K562 (cell line): ENCODE measurements at regions not wholly inside any gene's neighbourhood (a gene's known extent, or its start where the extent isn't known, plus 50 kb on each side); places are given as distances from the start of the nearest gene placed in this dataset.

ENCODE experiments used
- ATAC-seq: fragments of 200-7000 bp; cut with Tn5 transposase; 3 replicates; pipeline ENCODE4 v1.9.1; 2020; ENCODE audit warnings: moderate library complexity
- BruUV-seq: library from RNA; stranded (reverse); fragments of 400-500 nt; replicated peaks from 2 replicates; lab custom pipeline; 2021; lab: Mats Ljungman, UMichigan
- CTCF ChIA-PET: fragments of 300-600 bp; formaldehyde crosslinking; extraction: SDS; loops from one replicate; lab custom pipeline; 2021; ENCODE audit warnings: low intra/inter-chr PET ratio; lab: Yijun Ruan, JAX
- POLR2A ChIA-PET: fragments of 300-600, 350-650 bp; sonication (Branson Sonifier 250); formaldehyde crosslinking; extraction: SDS; loops from one replicate; lab custom pipeline; 2021; ENCODE audit warnings: antibody characterized with exemption, inconsistent platforms; lab: Yijun Ruan, JAX
- DNase-seq, 4 experiments: peaks; one replicate each; pipeline versions ENCODE4 v3.0.0 to v3.0.0-alpha.2; 2011 to 2018; ENCODE audit warnings: low spot score in 3 of 4, mixed read lengths in 3 of 4; ENCODE audit errors: extremely low read depth in 1 of 4
- FAIRE-seq: peaks from 2 replicates; lab custom pipeline; 2011; peaks lifted over from hg19 to GRCh38; lab: Jason Lieb, UNC
- H2AFZ ChIP-seq: 2 replicates; pipeline ENCODE4 v1.6.0; 2011; ENCODE audit warnings: low read depth, low read length, control low read depth, inconsistent platforms
- H3K27ac ChIP-seq: fragments of 200-600 bp; 3 replicates; pipeline ENCODE4 v1.8.0; 2011; ENCODE audit warnings: low read depth, mild to moderate bottlenecking, control low read depth, inconsistent platforms, low read length, moderate library complexity, mixed read lengths; ENCODE audit errors: extremely low read depth
- H3K27me3 ChIP-seq, 2 experiments: fragments of 300-600 bp in 1 of 2; 2 replicates in 1 of 2; 3 replicates in 1 of 2; pipeline versions ENCODE4 v1.6.0 to v1.8.0; 2011; ENCODE audit warnings: inconsistent platforms in 2 of 2, low read length in 2 of 2, mild to moderate bottlenecking in 1 of 2, mixed read lengths in 1 of 2, moderate library complexity in 1 of 2; ENCODE audit not compliant: control insufficient read depth in 2 of 2, insufficient read depth in 2 of 2
- H3K36me3 ChIP-seq: fragments of 300-600 bp; 3 replicates; pipeline ENCODE4 v1.8.0; 2011; ENCODE audit warnings: mild to moderate bottlenecking, low read length, inconsistent platforms; ENCODE audit not compliant: control insufficient read depth, insufficient read depth
- H3K4me1 ChIP-seq, 2 experiments: fragments of 200-600 bp in 1 of 2; replicated peaks in 1 of 2; 2 replicates in 1 of 2; 3 replicates in 1 of 2; pipeline versions ENCODE4 v1.5.1 to v1.8.0; 2011; ENCODE audit warnings: inconsistent platforms in 2 of 2, low read length in 2 of 2, mild to moderate bottlenecking in 1 of 2, mixed read lengths in 1 of 2, moderate library complexity in 1 of 2; ENCODE audit not compliant: control insufficient read depth in 2 of 2, insufficient read depth in 2 of 2
- H3K4me2 ChIP-seq: 2 replicates; pipeline ENCODE4 v1.6.1; 2011; ENCODE audit warnings: low read length, control low read depth, inconsistent platforms, mixed read lengths; ENCODE audit not compliant: insufficient read depth
- H3K4me3 ChIP-seq: fragments of 200-600 bp; sonication (generic), shearing (Covaris generic); 2 replicates; pipeline ENCODE4 v1.5.1; 2016; ENCODE audit warnings: control low read depth, inconsistent platforms
- H3K79me2 ChIP-seq: fragments of 200-600 bp; 3 replicates; pipeline ENCODE4 v1.8.0; 2011; ENCODE audit warnings: low read length, inconsistent platforms; ENCODE audit not compliant: control insufficient read depth, insufficient read depth
- H3K9ac ChIP-seq, 2 experiments: 2 replicates each; pipeline versions ENCODE4 v1.6.0 to v1.6.1; 2011; ENCODE audit warnings: low read depth in 2 of 2, low read length in 2 of 2, control low read depth in 1 of 2, inconsistent platforms in 1 of 2, mild to moderate bottlenecking in 1 of 2, mixed read lengths in 1 of 2; ENCODE audit not compliant: insufficient read depth in 1 of 2
- H3K9me1 ChIP-seq: one replicate; pipeline ENCODE4 v1.6.0; 2011; ENCODE audit warnings: inconsistent platforms, mild to moderate bottlenecking, low read length, moderate library complexity; ENCODE audit not compliant: control insufficient read depth, insufficient read depth
- H3K9me3 ChIP-seq: replicated peaks from 2 replicates; pipeline ENCODE4 v1.5.1; 2011; ENCODE audit warnings: low read depth, low read length, inconsistent platforms; ENCODE audit not compliant: control insufficient read depth, insufficient read depth
- H4K20me1 ChIP-seq: replicated peaks from 2 replicates; pipeline ENCODE4 v1.6.1; 2011; ENCODE audit warnings: low read length, inconsistent platforms, mixed read lengths; ENCODE audit not compliant: control insufficient read depth, insufficient read depth
- CEBPG ChIP-seq, 3 experiments: fragments of 200-800 bp in 1 of 3; sonication (Bioruptor generic) in 1 of 3; sonication (generic) in 1 of 3; formaldehyde crosslinking in 1 of 3; IDR thresholded peaks in 2 of 3; conservative IDR thresholded peaks in 1 of 3; 2 replicates each; pipeline versions ENCODE4 v1.6.1 to v1.8.0; 2016 to 2022; ENCODE audit warnings: missing compliant biosample characterization in 2 of 3, missing genetic modification characterization in 2 of 3, mild to moderate bottlenecking in 1 of 3, missing genetic modification reagents in 1 of 3
- EHMT2 ChIP-seq: fragments of 450-650 bp; IDR thresholded peaks from 2 replicates; pipeline ENCODE4 v1.6.1; 2018; ENCODE audit warnings: antibody characterized with exemption
- HDAC2 ChIP-seq: fragments of 450-650 bp; IDR thresholded peaks from 2 replicates; pipeline ENCODE4 v1.6.1; 2016; ENCODE audit warnings: mild to moderate bottlenecking
- HNRNPL ChIP-seq: fragments of 200-400 bp; formaldehyde crosslinking; IDR thresholded peaks from 2 replicates; pipeline ENCODE4 v1.6.1; 2017; ENCODE audit warnings: low read depth, mild to moderate bottlenecking, low read length
- KLF13 ChIP-seq: fragments of 450-650 bp; IDR thresholded peaks from 2 replicates; pipeline ENCODE4 v1.6.1; 2016; ENCODE audit warnings: missing genetic modification characterization, low read depth, mild to moderate bottlenecking, missing compliant biosample characterization, moderate library complexity, borderline replicate concordance
- PCBP2 ChIP-seq: fragments of 200-400 bp; formaldehyde crosslinking; IDR thresholded peaks from 2 replicates; pipeline ENCODE4 v1.6.1; 2018; ENCODE audit warnings: low read length, low read depth, mild to moderate bottlenecking, moderate library complexity; ENCODE audit not compliant: poor library complexity, severe bottlenecking
- RBBP5 ChIP-seq: fragments of 200-600 bp; sonication (generic); IDR thresholded peaks from 2 replicates; pipeline ENCODE4 v1.6.1; 2012; ENCODE audit warnings: borderline replicate concordance, mild to moderate bottlenecking, low read length, control low read depth, inconsistent platforms; ENCODE audit not compliant: insufficient read depth, poor library complexity, severe bottlenecking
- SPI1 ChIP-seq: IDR thresholded peaks from 2 replicates; pipeline ENCODE4 v1.6.1; 2011; ENCODE audit warnings: low read depth, low read length, control low read depth, borderline replicate concordance
- ZKSCAN8 ChIP-seq: fragments of 200-800 bp; sonication (Bioruptor generic); IDR thresholded peaks from 2 replicates; pipeline ENCODE4 v1.6.1; 2016; ENCODE audit warnings: missing genetic modification characterization, missing compliant biosample characterization
- ZNF12 ChIP-seq: sonication (generic); formaldehyde crosslinking; IDR thresholded peaks from 2 replicates; pipeline ENCODE4 v1.4.0; 2020; ENCODE audit warnings: mild to moderate bottlenecking, missing genetic modification reagents
- ZNF780A ChIP-seq: fragments of 250-450 bp; sonication (Bioruptor Pico); IDR thresholded peaks from 2 replicates; pipeline ENCODE4 v1.5.0; 2021; ENCODE audit warnings: mild to moderate bottlenecking
- WGBS: fragments of 100-300 bp; shearing (Covaris generic); methylation state at CpG from one replicate; pipeline ENCODE4 v1.1.6; 2016; ENCODE audit warnings: low coverage, mixed read lengths; ENCODE audit not compliant: insufficient coverage; ENCODE audit errors: missing lambda C conversion rate; 5-methylcytosine and 5-hydroxymethylcytosine counted together
- in situ Hi-C: fragments of 300-500 bp; cut with MboI; formaldehyde crosslinking; loops from 4 replicates; pipeline ENCODE4 v1.15.0; 2018; ENCODE audit warnings: inconsistent platforms, mixed read lengths
- intact Hi-C: fragments of 100-400 bp; cut with micrococcal nuclease; formaldehyde crosslinking; loops from 2 replicates; pipeline ENCODE4 v1.14.2; 2022
- TF ChIP-seq, protein P1 (sequence below): fragments of 250-450 bp; sonication (Bioruptor Pico); IDR thresholded peaks from 2 replicates; pipeline ENCODE4 v1.4.0; 2020; ENCODE audit warnings: borderline replicate concordance

- Histone ChIP-seq H3K4me3 (no peak overlapping the region), H3K36me3 (no peaks in the 10 kb centered on the region), H4K20me1 (peaks cover 4% of the 10 kb centered on the region; the same call in 1 of the 2 replicates), H3K4me2 (no peak overlapping the region), H3K79me2 (no peaks in the 10 kb centered on the region), H3K27me3 (peaks cover 13 to 50% of the 10 kb centered on the region in 2 experiments; a peak in 4 of 5 replicates), H3K9me3 (0 out of 2 replicates have a peak, but pooled peaks cover 4% of the 10 kb centered on the region), H2AFZ (no peak overlapping the region), H3K4me1 (peaks cover 0 to 4% of the 10 kb centered on the region in 2 experiments; a peak in 1 of 5 replicates), H3K27ac (no peak overlapping the region), H3K9ac (no peak overlapping the region), H3K9me1 (no peaks in the 10 kb centered on the region)
- ATAC-seq (no peak), FAIRE-seq (no peak), DNase-seq (no peak)
- TF ChIP-seq HDAC2 = no peak
- TF ChIP-seq ZNF780A (CRISPR knock-in tag) = no peak
- no peak for TF ChIP-seq HNRNPL
- no peak for TF ChIP-seq EHMT2
- no peak for TF ChIP-seq KLF13 (tag)
- TF ChIP-seq PCBP2 = no peak
- no peak for TF ChIP-seq ZKSCAN8
- no peak for TF ChIP-seq CEBPG (CRISPR knock-in tag; IDR thresholded peaks at IDR 0.05)
- no peak for TF ChIP-seq CEBPG (tag; conservative IDR thresholded peaks at IDR 0.05 in 1 of 2, IDR thresholded peaks at IDR 0.05 in 1 of 2)
- TF ChIP-seq ZNF12 = no peak
- TF ChIP-seq SPI1 = no peak
- TF ChIP-seq RBBP5 = no peak
- TF ChIP-seq, protein P1, sequence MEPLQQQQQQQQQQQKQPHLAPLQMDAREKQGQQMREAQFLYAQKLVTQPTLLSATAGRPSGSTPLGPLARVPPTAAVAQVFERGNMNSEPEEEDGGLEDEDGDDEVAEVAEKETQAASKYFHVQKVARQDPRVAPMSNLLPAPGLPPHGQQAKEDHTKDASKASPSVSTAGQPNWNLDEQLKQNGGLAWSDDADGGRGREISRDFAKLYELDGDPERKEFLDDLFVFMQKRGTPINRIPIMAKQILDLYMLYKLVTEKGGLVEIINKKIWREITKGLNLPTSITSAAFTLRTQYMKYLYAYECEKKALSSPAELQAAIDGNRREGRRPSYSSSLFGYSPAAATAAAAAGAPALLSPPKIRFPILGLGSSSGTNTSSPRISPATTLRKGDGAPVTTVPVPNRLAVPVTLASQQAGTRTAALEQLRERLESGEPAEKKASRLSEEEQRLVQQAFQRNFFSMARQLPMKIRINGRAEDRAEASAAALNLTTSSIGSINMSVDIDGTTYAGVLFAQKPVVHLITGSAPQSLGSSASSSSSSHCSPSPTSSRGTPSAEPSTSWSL (CRISPR knock-in tag) = no peak
- in situ Hi-C loops = no loop called here
- no TSS peak for BruUV-seq
- 2% methylated on average over 5 of the region's 5 CpGs for WGBS
- ChIA-PET CTCF (no interaction called here), POLR2A (interaction anchor here (0.7 kb wide), 1 partner anchor 161 kb away, joined by 3 read pairs; no protein-coding TSS in a partner anchor)
- intact Hi-C loops = no loop called here
Observed at GRCh38 chr6:170184316-170184715, 106.6 kb downstream of the DLL1 start.
